ENCODE measurements at regions not wholly inside any gene's neighbourhood (a gene's known extent, or its start where the extent isn't known, plus 50 kb on each side); places are given as distances from the start of the nearest gene placed in this dataset.

- intact Hi-C loops (cut with micrococcal nuclease), result no loop called here
- Histone ChIP-seq H3K4me1 (no peaks in the 10 kb centered on the region), H3K9me3 (replicated peaks) (no peaks in the 10 kb centered on the region), H3K36me3 (no peaks in the 10 kb centered on the region), H3K27me3 (ENCODE audit: low read depth) (peaks cover 5% of the 10 kb centered on the region), H3K4me3 (no peak overlapping the region), H3K27ac (replicated peaks) (no peak overlapping the region)
- no peak for TF ChIP-seq CTCF (IDR thresholded peaks at IDR 0.05; ENCODE audit: borderline replicate concordance)
- no peak for DNase-seq
These were observed 103.5 kb upstream of the PTCH1 start for GRCh38 chr9:95620314-95620713.

- Histone ChIP-seq H3K27me3 (ENCODE audit: low read depth) (peaks cover 5% of the 10 kb centered on the region), H3K4me1 (no peaks in the 10 kb centered on the region), H3K27ac (replicated peaks) (no peak overlapping the region), H3K36me3 (no peaks in the 10 kb centered on the region), H3K9me3 (replicated peaks) (peaks cover 12% of the 10 kb centered on the region), H3K4me3 (no peak overlapping the region)
- TF ChIP-seq CTCF (IDR thresholded peaks at IDR 0.05; ENCODE audit: borderline replicate concordance), result no peak
- intact Hi-C loops (cut with micrococcal nuclease), result no loop called here
- no peak for DNase-seq
These were observed 98.5 kb upstream of the PTCH1 start for GRCh38 chr9:95615246-95615645.

- H3K4me3 ChIP-seq, result no peak overlapping the region
- intact Hi-C loops (cut with micrococcal nuclease), result no loop called here
These were observed 96.9 kb upstream of the PTCH1 start for GRCh38 chr9:95613670-95614069.

GRCh38 chr9:95611354-95611753 is 94.6 kb upstream of the PTCH1 start:
- no peaks in the 10 kb centered on the region for H3K27me3 ChIP-seq (ENCODE audit: low read depth)
- no peak overlapping the region for H3K27ac ChIP-seq (replicated peaks)
- peaks cover 12% of the 10 kb centered on the region for H3K9me3 ChIP-seq (replicated peaks)
- no peak overlapping the region for H3K4me3 ChIP-seq
- H3K4me1 ChIP-seq, result no peaks in the 10 kb centered on the region
- DNase-seq, result no peak
- intact Hi-C loops (cut with micrococcal nuclease), result no loop called here
- TF ChIP-seq CTCF (IDR thresholded peaks at IDR 0.05; ENCODE audit: borderline replicate concordance), result no peak
- H3K36me3 ChIP-seq, result no peaks in the 10 kb centered on the region

More at GRCh38 chr9:95613670-95614069, 96.9 kb upstream of the PTCH1 start:
- H3K9me3 ChIP-seq (replicated peaks), result peaks cover 12% of the 10 kb centered on the region
- H3K27ac ChIP-seq (replicated peaks), result no peak overlapping the region
- no peaks in the 10 kb centered on the region for H3K4me1 ChIP-seq
- DNase-seq, result no peak
- H3K36me3 ChIP-seq, result no peaks in the 10 kb centered on the region
- H3K27me3 ChIP-seq (ENCODE audit: low read depth), result peaks cover 5% of the 10 kb centered on the region
- no peak for TF ChIP-seq CTCF (IDR thresholded peaks at IDR 0.05; ENCODE audit: borderline replicate concordance)

GRCh38 chr9:95610006-95610785 is 93.4 kb upstream of the PTCH1 start:
- Histone ChIP-seq H3K4me3 (no peak overlapping the region), H3K9me3 (replicated peaks) (peaks cover 12% of the 10 kb centered on the region), H3K4me1 (no peaks in the 10 kb centered on the region), H3K36me3 (no peaks in the 10 kb centered on the region), H3K27ac (replicated peaks) (no peak overlapping the region), H3K27me3 (ENCODE audit: low read depth) (no peaks in the 10 kb centered on the region)
- DNase-seq, result no peak
- no peak for TF ChIP-seq CTCF (IDR thresholded peaks at IDR 0.05; ENCODE audit: borderline replicate concordance)
- intact Hi-C loops (cut with micrococcal nuclease), result no loop called here

Measured in left ventricle myocardium inferior (tissue), 1 donor.